SK-MEL-5 (cell line): ENCODE measurements at regions not wholly inside any gene's neighbourhood (a gene's known extent, or its start where the extent isn't known, plus 50 kb on each side); places are given as distances from the start of the nearest gene placed in this dataset.

ENCODE experiments used
- DNase-seq: peaks from one replicate; pipeline ENCODE4 v3.0.0-alpha.2; 2016; ENCODE audit warnings: low read depth, low spot score
- in situ Hi-C: cut with HindIII; loops from 2 replicates; pipeline ENCODE4 v1.10.0; 2016; ENCODE audit warnings: low sequenced_read_pairs, high pct_unique_total_duplicates, low pct_unique_long_range_greater_than_20kb

- DNase-seq: no peak
- in situ Hi-C loops: no loop called here
Observed at GRCh38 chr15:46365572-46365971, 730.7 kb downstream of the SQOR start.

GRCh38 chr15:46366360-46367007 is 731.7 kb downstream of the SQOR start:
- no peak for DNase-seq
- in situ Hi-C loops: no loop called here

- in situ Hi-C loops: no loop called here
- DNase-seq: no peak
Observed at GRCh38 chr15:46383978-46384377, 749.1 kb downstream of the SQOR start.

GRCh38 chr15:46386356-46386755 is 751.5 kb downstream of the SQOR start:
- DNase-seq: peak; percentile 24
- in situ Hi-C loops: no loop called here

GRCh38 chr15:46389739-46390138 is 754.9 kb downstream of the SQOR start:
- in situ Hi-C loops: no loop called here

GRCh38 chr15:46394463-46394862 is 759.6 kb downstream of the SQOR start:
- no peak for DNase-seq
- in situ Hi-C loops: no loop called here

More at GRCh38 chr15:46389739-46390138, 754.9 kb downstream of the SQOR start:
- DNase-seq: no peak

- no peak for DNase-seq
- in situ Hi-C loops: no loop called here
Observed at GRCh38 chr15:46408312-46408711, 773.5 kb downstream of the SQOR start.

GRCh38 chr15:46409841-46410301 is 775.0 kb downstream of the SQOR start:
- in situ Hi-C loops: no loop called here
- DNase-seq: no peak

GRCh38 chr15:46410705-46411104 is 775.9 kb downstream of the SQOR start:
- no peak for DNase-seq
- in situ Hi-C loops: no loop called here

GRCh38 chr15:46411900-46412299 is 777.1 kb downstream of the SQOR start:
- DNase-seq: no peak
- in situ Hi-C loops: no loop called here

GRCh38 chr15:46413799-46414198 is 779.0 kb downstream of the SQOR start:
- no peak for DNase-seq
- in situ Hi-C loops: no loop called here

GRCh38 chr15:46416544-46416943 is 781.7 kb downstream of the SQOR start:
- no peak for DNase-seq
- in situ Hi-C loops: no loop called here

GRCh38 chr15:46420990-46421389 is 786.2 kb downstream of the SQOR start:
- DNase-seq: no peak
- in situ Hi-C loops: no loop called here

- in situ Hi-C loops: no loop called here
- DNase-seq: no peak
Observed at GRCh38 chr15:46441294-46442062, 806.6 kb downstream of the SQOR start.

- DNase-seq: no peak
- in situ Hi-C loops: no loop called here
Observed at GRCh38 chr15:46442184-46442583, 807.4 kb downstream of the SQOR start.

GRCh38 chr15:46442901-46443590 is 808.2 kb downstream of the SQOR start:
- DNase-seq: no peak
- in situ Hi-C loops: no loop called here

GRCh38 chr15:46450112-46450809 is 815.4 kb downstream of the SQOR start:
- no peak for DNase-seq
- in situ Hi-C loops: no loop called here

- in situ Hi-C loops: no loop called here
- no peak for DNase-seq
Observed at GRCh38 chr15:46450810-46451182, 816.0 kb downstream of the SQOR start.
